SW480 (cell line): ENCODE measurements at regions not wholly inside any gene's neighbourhood (a gene's known extent, or its start where the extent isn't known, plus 50 kb on each side); places are given as distances from the start of the nearest gene placed in this dataset.
"Not testable (repeated sequence)": the region's sequence is repeated elsewhere in the genome, so short reads cannot be mapped to it uniquely, and the experiment has no call there.

Source experiments
- DNase-seq: peaks from one replicate; pipeline ENCODE4 v3.0.0-alpha.2; 2016; ENCODE audit warnings: low spot score

DNA sequence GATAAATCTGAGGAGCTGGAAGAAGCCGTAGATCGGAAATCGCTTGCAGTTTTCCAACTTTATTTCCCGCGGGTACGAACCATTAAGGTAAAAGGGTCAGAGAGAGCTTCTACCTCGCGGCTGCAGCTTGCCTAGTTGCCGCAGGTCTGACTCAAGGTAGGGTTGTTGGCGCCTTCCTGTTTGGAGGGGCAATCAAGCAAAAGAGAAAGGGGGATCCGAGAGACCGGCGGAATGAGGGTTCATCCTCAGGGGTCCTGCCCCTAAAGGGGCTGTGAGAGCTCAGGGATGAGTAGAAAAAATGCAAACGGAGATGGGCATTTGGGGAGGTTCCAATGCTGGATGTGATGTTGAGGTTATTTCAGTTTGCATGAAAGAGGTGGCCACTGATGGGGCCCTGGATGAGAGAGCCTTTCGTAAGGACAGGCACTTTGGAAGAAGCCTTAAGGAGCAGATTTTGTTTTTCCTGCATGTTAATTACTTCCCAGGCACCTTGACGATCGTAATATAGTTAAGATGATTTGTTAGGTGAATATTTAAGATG, 265.4 kb downstream of the CGGBP1 start:
- peak; percentile 14 for DNase-seq

- peak; percentile 31 for DNase-seq
Measured at GRCh38 chr3:87792534-87793336, 266.1 kb downstream of the CGGBP1 start, which contains the start of gene HTR1F. Gene HTR1F, plus strand, starts transcription at chr3:87792706.

DNA sequence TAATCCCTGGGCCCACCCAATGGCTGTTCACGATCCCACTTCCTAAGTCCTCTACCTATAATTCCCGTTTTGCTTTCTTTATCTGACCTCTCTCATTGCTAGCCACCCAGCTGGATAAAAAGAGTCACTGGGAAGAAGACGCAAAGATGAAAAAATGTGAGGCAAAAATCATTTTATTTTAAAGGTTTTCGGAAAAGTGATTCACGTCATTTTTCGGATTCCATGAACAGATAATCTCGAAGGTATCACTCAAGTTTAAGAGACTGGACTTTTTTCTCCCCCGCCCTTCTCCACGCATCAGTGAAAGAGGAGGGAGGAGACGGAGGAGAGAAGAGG, 266.6 kb downstream of the CGGBP1 start:
- no peak for DNase-seq

DNA sequence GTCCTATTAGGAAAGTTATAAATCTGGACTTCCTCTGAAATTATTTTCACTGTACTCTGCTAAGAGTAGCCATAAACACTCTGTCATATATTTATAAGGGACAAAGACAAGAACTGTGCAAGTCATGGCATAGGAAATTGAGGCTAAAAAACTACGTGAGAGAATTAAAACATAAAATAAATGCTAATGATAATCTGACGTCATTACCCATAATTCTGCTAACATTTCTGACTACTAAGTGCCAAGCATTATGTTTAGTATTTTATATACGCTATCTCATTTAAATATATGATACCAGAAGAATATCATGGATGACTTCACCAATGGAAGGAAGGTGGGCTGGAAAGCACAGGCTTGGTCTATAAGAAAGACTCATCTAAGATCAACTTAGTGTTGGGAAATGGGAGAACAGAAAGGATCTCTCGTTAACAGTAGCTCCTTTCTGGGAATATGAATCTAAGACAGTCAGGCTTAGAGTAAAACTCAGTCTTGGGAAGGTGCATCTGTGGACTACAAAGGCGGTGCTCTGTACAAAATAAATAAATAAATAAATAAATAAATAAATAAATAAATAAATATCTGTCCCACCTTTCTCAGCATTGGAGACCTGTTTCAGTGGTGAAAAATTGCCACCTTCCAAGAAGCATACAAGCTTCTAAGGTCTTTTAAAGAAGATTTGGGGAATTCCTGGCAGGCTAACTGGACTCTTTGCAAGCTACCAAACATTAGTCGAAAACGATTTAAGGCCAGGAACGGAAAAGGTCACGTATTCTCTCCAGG, 267.4 kb downstream of the CGGBP1 start:
- no peak for DNase-seq

- not testable (repeated sequence) for DNase-seq
Measured at GRCh38 chr3:87789049-87789448, 269.8 kb downstream of the CGGBP1 start.

DNA sequence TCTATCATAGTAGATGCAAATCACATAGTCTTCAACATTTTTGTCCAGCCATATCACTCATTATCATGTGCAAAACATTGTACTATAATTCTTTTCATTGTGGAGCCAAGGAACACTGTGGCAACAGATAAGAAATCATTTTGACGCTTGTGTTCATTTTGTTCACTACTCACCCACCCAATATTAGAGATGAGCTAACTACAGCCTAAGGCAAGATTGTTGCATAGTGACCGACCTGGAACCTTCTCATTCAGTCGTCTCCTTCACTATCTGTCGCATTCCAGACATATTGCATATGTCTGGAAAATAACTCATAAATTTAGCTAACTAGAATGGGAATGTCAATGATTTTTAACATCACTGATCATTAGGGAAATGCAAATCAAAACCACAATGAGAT, 270.3 kb downstream of the CGGBP1 start:
- no peak for DNase-seq

DNA sequence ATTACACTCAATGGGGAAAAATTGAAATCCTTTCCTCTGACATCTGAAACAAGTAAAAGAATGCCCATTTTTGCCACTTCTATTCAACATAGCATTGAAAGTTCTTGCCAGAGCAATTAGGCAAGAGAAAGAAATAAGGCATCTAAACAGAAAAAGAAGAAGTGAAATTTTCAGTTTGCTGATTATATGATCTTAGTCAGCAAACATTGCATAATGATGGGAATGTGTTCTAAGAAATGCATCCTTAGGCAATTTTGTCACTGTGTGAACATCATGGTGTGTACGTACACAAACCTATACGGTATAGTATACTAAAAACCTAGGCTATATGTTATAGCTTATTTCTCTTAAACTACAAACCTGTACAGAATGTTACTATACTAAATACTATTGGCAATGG, 278.0 kb downstream of the CGGBP1 start:
- no peak for DNase-seq

GRCh38 chr3:87778876-87779275, 279.9 kb downstream of the CGGBP1 start:
- no peak for DNase-seq

GRCh38 chr3:87771337-87772192, 287.2 kb downstream of the CGGBP1 start:
- peak; percentile 46 for DNase-seq

DNA sequence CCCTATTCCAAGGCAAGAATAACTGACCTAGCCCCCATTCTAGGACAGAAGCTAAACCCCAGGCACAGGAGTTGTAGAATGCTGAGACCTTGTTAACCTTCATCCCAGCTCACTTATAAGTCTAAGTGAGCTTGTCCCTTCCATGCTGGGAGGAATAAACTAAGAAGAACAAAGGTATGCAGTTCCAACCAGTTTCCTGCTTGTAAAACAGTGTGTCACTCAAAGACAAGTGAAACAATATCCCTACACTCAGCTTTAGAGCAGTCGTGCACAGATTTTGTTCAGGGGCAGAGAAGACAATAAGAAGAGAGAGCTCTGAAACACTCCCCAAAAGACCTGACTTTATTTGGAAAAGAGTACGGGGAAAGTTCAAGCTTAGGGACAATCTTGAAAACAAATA, 292.1 kb downstream of the CGGBP1 start:
- no peak for DNase-seq

DNA sequence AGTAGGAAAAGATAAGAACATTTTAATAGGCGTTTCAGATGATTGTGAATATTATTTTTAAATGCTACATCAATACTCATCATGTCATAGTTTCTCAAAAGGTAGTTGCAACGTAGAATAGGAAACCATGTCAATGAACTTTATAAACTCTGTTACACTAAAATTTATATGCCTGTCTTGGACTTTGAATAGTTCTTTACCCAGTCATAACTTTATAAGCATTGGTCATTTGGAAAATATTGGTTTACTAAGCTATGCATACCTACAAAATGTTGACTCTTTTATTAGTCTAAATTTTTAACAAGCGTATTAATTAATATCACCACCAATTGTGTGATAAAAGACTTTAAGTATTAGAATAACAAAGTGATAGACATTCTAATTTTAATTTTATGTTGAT, 293.5 kb downstream of the CGGBP1 start:
- DNase-seq = no peak

DNA sequence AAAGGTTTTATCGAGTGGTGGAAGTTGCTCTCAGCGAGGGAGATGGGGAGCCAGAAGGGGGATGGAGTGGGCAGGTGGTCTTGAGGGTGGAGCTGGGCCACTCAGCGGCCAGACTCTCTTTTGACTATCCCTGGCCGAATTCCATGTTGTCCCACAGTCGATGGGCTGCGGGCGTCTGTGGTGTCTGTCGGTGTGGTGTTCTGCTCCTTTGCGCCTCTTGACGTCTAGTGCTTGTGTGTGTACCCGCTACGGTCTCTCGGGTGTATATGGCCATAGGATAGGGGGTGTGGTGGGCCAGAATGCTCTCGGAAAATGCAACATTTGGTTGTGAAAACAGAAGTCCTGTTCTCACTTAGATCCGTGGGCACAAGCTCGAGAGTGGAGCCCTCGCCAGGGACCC, 297.0 kb downstream of the CGGBP1 start:
- no peak for DNase-seq

DNA sequence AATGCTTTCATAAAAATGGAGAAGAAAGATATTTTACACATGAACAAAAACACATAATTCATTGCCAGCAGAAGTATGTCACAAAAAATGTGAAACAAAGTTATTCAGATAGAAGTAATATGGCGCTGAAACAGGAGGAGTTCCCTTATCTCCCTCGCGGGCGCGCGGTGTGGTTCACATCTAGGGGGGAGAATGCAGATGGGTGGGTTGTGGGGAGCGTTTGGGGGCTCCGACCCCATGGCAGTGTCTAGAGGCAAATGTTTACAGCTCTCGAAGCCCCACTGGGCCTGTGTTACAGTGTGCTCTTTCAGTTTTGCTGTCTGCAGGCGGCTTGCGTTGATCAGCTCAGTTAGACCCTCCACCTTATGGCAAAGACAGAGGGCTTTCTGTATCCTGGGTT, 297.5 kb downstream of the CGGBP1 start:
- no peak for DNase-seq

DNA sequence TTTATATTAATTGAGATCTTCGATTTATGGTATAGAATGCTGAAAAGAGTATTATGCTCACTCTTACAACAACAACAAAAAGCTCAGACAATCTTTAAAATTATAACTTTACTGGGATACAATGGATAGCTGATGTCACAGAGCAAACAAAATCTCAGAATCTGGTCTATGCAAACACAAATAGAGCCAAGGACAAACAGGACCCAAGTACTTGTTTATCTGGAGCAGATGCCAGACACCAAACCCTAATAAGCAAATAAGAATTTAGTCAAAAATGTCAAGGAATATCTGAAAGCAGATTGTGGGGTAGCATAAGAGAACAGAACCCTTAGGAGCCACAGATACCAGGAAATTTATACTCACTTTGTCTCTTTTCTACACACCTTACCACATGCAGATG, 302.2 kb downstream of the CGGBP1 start:
- no peak for DNase-seq

- no peak for DNase-seq
Measured at GRCh38 chr3:87755852-87756251, 303.0 kb downstream of the CGGBP1 start.

DNA sequence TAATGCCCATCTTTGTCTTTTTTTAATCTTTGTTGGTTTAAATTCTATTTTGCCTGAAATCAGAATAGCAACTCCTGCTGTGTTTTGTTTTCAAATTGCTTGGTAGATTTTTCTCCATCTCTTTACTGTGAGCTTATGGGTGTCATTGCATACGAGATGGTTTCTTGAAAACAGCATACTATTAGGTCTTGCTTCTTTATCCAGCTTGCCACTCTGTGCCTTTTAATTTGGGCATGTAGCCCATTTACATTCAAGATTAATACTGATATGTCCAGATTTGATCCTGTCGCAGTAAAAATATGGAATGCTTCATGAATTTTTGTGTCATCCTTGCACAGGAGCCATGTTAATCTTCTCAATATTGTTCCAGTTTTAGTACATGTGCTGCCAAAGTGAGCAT, 316.6 kb downstream of the CGGBP1 start:
- no peak for DNase-seq

DNA sequence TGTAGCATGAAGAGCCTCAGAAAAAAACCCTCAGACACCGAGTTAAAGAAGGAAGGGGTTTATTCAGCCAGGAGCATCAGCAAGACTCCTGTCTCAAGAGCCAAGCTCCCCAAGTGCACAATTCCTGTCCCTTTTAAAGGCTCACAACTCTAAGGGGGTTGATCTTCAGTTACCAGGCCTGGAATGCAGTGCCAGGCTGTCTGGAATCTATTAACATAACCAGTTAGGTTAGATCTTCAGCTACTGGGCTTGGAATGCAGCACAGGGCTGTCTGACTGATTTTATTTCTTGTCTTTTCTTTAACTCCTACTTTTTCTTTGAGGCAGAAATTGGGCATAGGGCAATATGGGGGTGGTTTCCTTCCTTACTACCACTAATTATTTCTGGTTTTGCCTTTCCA, 317.9 kb downstream of the CGGBP1 start:
- not testable (repeated sequence) for DNase-seq

DNA sequence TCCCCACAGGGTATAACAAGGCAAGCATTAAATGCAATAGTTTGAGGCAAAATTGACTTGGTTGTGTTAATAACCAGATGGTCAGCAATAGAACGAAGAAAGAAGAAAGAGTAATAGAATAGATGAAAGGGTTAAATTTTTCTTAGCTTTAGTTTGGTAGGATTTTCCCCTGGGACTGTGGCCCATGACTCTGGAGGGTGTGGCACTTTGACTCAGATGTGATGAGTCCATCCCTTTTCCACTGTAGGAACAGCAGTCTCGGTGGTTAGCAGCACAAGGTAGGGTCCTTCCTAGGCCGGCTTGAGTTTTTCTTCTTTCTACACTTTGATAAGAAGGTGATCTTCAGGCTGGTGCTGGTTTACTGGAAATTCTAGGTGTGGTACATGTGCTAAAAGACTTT, 321.0 kb downstream of the CGGBP1 start:
- DNase-seq = peak; percentile 5

DNA sequence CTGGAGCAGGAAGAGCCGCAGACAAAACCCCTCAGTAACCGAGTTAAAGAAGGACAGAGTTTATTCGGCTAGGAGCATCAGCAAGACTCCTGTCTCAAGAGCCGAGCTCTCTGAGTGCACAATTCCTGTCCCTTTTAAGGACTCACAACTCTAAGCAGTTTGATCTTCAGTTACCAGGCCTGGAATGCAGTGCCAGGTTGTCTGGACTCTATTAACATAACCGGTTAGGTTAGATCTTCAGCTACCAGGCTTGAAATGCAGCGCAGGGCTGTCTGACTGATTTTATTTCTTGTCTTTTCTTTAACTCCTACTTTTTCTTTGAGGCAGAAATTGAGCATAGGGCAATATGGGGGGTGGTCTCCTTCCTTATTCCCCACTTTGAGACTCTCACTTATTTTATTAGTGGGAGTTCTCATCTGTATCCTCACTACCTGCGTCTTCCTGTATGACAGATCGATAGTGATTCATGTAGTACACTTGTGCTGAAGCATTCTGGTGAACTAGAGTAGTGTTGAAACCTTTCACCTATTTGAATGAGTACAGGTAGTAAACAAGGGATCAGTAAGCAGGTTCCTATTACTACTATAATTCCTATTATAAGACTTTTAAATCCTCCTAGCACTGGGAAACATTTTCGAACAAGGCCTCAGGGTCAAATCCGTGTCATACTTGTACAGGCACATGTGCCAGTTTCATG, 325.0 kb downstream of the CGGBP1 start:
- DNase-seq = no peak

DNA sequence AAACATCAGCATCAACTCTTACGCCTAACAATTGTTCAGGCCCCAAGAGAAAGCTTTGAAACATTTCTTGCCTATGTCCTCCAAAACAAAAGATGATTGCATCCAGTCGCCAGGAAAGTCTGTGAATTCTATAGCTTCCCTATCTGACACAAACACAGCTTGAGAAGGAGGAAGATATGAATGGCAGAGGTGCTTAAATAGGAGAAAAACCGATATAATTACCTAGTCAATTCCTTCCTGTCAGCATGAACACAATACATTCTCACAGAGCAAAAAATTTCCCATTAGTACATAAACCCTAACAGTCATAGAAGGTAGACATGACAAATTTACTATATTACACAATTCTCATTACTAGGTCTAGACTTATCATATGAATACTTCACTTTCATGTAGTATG, 326.5 kb downstream of the CGGBP1 start:
- no peak for DNase-seq

- no peak for DNase-seq
Measured at GRCh38 chr3:87727783-87728182, 331.0 kb downstream of the CGGBP1 start.

DNA sequence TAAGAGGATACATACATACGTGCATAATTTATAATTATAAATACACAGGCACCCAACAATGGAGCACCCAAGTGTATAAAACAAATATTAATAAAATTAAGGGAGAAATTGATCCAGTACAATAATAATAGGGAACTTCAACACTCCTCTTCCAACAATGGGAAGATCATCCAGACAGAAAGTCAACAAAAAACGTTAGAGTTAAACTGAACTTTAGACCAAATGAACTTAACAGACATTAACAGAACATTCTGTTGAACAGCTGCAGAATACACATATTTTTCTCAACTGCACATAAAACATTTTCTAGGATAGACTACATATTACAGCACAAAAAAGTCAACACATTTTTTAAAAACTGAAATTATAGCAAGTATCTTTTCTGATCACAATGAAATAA, 339.7 kb downstream of the CGGBP1 start:
- no peak for DNase-seq
